Peyer's patch (tissue), 4 donors: ENCODE measurements at regions not wholly inside any gene's neighbourhood (a gene's known extent, or its start where the extent isn't known, plus 50 kb on each side); places are given as distances from the start of the nearest gene placed in this dataset.

Experiments used
- DNase-seq, 3 donors: peaks; one replicate each; pipeline ENCODE4 v3.0.0-alpha.2; 2017 to 2019
- H3K27ac ChIP-seq, 4 donors: fragments of 200-600 bp; sonication (generic); one replicate each; pipeline ENCODE4 v1.5.1; 2016 to 2019
- H3K27me3 ChIP-seq, 2 donors: fragments of 200-600 bp; sonication (generic); one replicate each; pipeline ENCODE4 v1.5.1; 2019
- H3K36me3 ChIP-seq, 3 donors: fragments of 200-600 bp; sonication (generic); one replicate each; pipeline ENCODE4 v1.5.1; 2016 to 2019
- H3K4me1 ChIP-seq, 4 donors: fragments of 200-600 bp; sonication (generic); one replicate each; pipeline ENCODE4 v1.5.1; 2016 to 2019
- H3K4me3 ChIP-seq, 4 donors: fragments of 200-600 bp; sonication (generic); 1 replicate in 3 of 4; 2 replicates in 1 of 4; pipeline ENCODE4 v1.5.1; 2016 to 2019; ENCODE audit warnings: mild to moderate bottlenecking in 1 of 4
- H3K9me3 ChIP-seq, 4 donors: fragments of 200-600 bp; sonication (generic); one replicate each; pipeline ENCODE4 v1.5.1; 2016 to 2019; ENCODE audit warnings: mild to moderate bottlenecking in 1 of 4
- POLR2A ChIP-seq, 2 donors: fragments of 450-650 bp; IDR thresholded peaks; one replicate each; pipeline ENCODE4 v1.5.1; 2017; ENCODE audit warnings: antibody characterized with exemption in 2 of 2, mild to moderate bottlenecking in 2 of 2, moderate library complexity in 2 of 2
- TF ChIP-seq, protein P1 (sequence below), 6 experiments: fragments of 450-650 bp in 4 of 6; fragments of 200-600 bp in 2 of 6; sonication (generic) in 1 of 6; IDR thresholded peaks; one replicate each; pipeline ENCODE4 v1.5.1; 2017 to 2019; ENCODE audit warnings: antibody characterized with exemption in 6 of 6, mild to moderate bottlenecking in 3 of 6, moderate library complexity in 1 of 6

DNA sequence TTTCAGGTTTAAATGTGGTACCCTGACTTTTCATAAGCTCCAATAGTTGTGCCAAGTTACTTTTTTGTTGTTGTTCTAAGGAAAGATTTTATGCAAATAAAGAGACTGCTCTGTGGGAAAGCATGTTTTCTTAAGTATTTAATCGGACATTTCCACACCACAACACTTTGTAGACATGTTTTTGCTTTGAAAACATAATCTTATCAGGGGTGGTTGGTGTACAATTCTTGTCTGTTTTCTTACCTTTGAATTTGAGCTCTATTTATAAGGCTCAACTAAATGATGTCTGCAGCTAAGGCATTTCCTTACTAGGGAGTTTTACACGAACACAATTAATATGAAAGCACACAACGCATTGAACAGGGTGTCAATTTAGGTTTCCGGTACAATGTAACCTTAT lies 81.5 kb upstream of the CDIN1 start:
- TF ChIP-seq POLR2A (IDR thresholded peaks at IDR 0.05), result no peak
- TF ChIP-seq, protein P1, sequence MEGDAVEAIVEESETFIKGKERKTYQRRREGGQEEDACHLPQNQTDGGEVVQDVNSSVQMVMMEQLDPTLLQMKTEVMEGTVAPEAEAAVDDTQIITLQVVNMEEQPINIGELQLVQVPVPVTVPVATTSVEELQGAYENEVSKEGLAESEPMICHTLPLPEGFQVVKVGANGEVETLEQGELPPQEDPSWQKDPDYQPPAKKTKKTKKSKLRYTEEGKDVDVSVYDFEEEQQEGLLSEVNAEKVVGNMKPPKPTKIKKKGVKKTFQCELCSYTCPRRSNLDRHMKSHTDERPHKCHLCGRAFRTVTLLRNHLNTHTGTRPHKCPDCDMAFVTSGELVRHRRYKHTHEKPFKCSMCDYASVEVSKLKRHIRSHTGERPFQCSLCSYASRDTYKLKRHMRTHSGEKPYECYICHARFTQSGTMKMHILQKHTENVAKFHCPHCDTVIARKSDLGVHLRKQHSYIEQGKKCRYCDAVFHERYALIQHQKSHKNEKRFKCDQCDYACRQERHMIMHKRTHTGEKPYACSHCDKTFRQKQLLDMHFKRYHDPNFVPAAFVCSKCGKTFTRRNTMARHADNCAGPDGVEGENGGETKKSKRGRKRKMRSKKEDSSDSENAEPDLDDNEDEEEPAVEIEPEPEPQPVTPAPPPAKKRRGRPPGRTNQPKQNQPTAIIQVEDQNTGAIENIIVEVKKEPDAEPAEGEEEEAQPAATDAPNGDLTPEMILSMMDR (IDR thresholded peaks at IDR 0.05), result no peak
- Histone ChIP-seq H3K27ac (no peak overlapping the region), H3K4me1 (no peaks in the 10 kb centered on the region), H3K36me3 (no peaks in the 10 kb centered on the region), H3K9me3 (no peaks in the 10 kb centered on the region), H3K27me3 (no peaks in the 10 kb centered on the region), H3K4me3 (no peak overlapping the region)
- DNase-seq, result no peak

DNA sequence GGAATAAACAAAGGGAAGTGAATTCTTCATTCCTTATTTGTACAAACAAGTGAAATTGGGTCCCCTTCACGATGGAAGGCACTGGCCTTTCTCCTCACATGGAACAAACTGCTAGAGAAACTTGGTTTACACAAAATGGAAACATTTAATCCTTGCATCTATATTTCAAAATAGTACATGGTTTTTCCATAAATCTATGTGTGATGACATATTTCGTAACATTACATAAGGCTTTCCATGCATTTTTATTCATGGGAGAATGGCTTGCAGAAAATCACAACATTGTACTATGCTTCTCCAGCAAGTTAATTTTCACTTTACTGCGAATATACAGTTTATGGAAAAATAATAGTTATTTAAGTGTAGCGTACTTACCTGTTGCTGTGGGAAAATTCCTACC lies 81.0 kb upstream of the CDIN1 start:
- Histone ChIP-seq H3K27me3 (no peaks in the 10 kb centered on the region), H3K4me3 (no peak overlapping the region), H3K4me1 (no peaks in the 10 kb centered on the region), H3K27ac (no peak overlapping the region), H3K9me3 (no peaks in the 10 kb centered on the region), H3K36me3 (no peaks in the 10 kb centered on the region)
- TF ChIP-seq, protein P1 (IDR thresholded peaks at IDR 0.05), result no peak
- no peak for TF ChIP-seq POLR2A (IDR thresholded peaks at IDR 0.05)
- no peak for DNase-seq

DNA sequence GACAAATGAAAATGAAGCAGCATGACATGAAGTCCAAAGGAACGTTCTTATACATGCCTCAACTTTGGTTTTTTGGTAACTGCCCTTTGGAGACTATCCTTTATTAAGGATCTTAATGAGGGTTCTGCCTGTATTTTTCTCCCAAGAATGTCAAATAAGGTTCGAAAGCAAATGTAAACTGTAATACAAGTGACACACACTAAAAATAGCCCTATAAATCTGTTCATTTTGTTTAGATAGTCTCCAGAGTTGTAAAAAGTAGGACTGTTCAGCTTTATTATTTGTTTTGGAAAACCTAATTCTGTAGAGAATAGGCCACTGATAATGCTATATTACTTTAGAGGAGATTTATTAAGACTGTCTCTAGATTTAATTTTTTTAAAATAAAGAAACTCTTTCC lies 80.5 kb upstream of the CDIN1 start:
- TF ChIP-seq POLR2A (IDR thresholded peaks at IDR 0.05), result no peak
- TF ChIP-seq, protein P1 (IDR thresholded peaks at IDR 0.05), result no peak
- no peak overlapping the region for H3K4me3 ChIP-seq
- H3K27me3 ChIP-seq, result no peaks in the 10 kb centered on the region
- DNase-seq, result no peak
- H3K36me3 ChIP-seq, result no peaks in the 10 kb centered on the region
- H3K4me1 ChIP-seq, result no peaks in the 10 kb centered on the region
- no peak overlapping the region for H3K27ac ChIP-seq
- H3K9me3 ChIP-seq, result no peaks in the 10 kb centered on the region

DNA sequence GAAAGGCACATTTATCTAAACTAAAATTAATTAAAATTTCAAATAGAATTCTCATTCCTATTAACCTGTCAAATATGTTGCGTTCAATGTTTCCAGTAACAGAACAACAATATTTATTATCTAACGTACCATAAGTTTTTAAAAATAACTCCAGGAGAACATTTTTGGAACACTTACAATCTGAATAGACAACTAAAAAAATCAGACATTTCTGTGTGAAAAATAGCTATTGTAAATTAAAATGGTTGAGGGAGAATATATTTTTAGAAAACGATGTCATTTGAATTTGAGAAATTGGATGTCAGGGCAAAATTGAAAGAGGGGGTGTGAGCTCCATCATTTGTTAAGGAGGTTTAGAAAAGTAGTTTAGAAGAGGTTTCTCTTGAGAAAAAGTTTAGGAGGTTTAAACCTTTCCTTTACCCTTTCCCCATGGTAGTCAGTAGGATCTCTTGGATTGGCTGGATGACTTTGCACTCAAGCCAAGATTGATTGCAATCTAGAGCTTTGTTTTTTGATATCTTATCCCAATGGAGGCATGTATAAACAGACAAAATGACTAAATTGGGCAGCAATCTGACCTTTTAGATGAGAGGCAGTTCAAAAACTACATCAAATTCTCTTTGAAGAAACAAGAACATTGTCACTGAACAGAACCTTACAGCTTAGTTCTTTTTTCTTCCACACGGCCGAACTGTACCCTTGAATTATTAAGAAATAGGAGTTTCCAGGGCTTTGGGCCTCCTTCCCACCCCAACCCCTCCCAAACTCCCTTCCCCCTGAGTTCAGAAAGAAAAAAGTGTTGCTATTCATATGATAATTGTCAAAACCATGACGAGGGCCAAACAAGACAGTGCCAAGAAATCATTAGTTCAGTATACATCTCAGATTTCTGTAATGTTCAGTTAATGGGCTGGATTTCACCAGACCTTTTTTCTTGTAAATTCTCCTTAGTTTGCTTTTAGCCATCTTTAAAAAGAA lies 79.7 kb upstream of the CDIN1 start:
- no peak overlapping the region for H3K4me3 ChIP-seq
- no peak for TF ChIP-seq POLR2A (IDR thresholded peaks at IDR 0.05)
- TF ChIP-seq, protein P1 (IDR thresholded peaks at IDR 0.05), result no peak
- H3K9me3 ChIP-seq, result no peaks in the 10 kb centered on the region
- no peaks in the 10 kb centered on the region for H3K4me1 ChIP-seq
- H3K27ac ChIP-seq, result no peak overlapping the region
- H3K36me3 ChIP-seq, result no peaks in the 10 kb centered on the region
- no peak for DNase-seq
- no peaks in the 10 kb centered on the region for H3K27me3 ChIP-seq

DNA sequence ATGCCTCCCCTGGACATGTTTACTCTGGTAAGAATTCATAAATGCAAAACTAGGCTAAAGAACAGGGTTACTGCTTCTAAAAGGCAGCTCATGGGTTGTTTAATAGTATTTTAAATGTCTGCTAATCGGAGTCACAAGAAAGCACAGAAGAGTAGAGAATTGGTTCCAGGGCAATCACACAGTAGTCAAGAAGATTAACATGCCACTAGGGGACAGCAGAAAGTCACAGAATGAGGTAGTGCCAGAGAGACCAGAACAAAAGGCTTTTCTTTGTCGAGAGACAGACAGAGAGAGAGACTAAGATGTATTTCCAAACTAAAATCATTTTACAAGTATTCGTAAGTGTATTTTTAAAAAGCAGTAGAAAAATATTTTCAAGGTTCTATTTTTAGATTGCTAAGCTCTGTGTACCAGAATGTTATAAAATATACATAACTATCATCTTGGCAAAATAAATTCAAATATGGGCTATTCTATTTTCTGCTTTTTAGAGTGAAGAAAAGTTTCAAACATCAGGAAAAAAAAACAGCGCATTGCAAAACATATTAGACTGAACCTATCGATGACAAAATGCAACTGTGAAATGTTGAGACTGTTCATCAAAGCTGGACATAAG lies 78.3 kb upstream of the CDIN1 start:
- H3K27me3 ChIP-seq, result no peaks in the 10 kb centered on the region
- no peaks in the 10 kb centered on the region for H3K4me1 ChIP-seq
- H3K27ac ChIP-seq, result no peak overlapping the region
- no peaks in the 10 kb centered on the region for H3K36me3 ChIP-seq
- no peak for DNase-seq
- TF ChIP-seq, protein P1 (IDR thresholded peaks at IDR 0.05), result peak in 4 of 6 experiments; percentile 47 to 68 (median 63)
- no peak for TF ChIP-seq POLR2A (IDR thresholded peaks at IDR 0.05)
- no peak overlapping the region for H3K4me3 ChIP-seq
- no peaks in the 10 kb centered on the region for H3K9me3 ChIP-seq
